ENCODE measurements at regions not wholly inside any gene's neighbourhood (a gene's known extent, or its start where the extent isn't known, plus 50 kb on each side); places are given as distances from the start of the nearest gene placed in this dataset.

GRCh38 chr10:18955061-18955460 lies 93.5 kb upstream of the MALRD1 start:
- TF ChIP-seq CTCF (IDR thresholded peaks at IDR 0.05; ENCODE audit: extremely low read depth in 1 of 2, insufficient read depth in 1 of 2, low read depth in 1 of 2, low read length in 2 of 2) (no peak), POLR2A (IDR thresholded peaks at IDR 0.05; ENCODE audit: low read depth, low read length) (no peak), POLR2AphosphoS5 (IDR thresholded peaks at IDR 0.05; ENCODE audit: insufficient read depth, low read depth, low read length) (no peak), MAX (IDR thresholded peaks at IDR 0.05; ENCODE audit: insufficient read depth, insufficient read length) (no peak), JUN (IDR thresholded peaks at IDR 0.05; ENCODE audit: borderline replicate concordance, insufficient read depth, insufficient read length, low read depth) (no peak), EZH2 (IDR thresholded peaks at IDR 0.05; ENCODE audit: borderline replicate concordance, low read depth, low read length, severe bottlenecking) (no peak)
